ENCODE measurements at regions not wholly inside any gene's neighbourhood (a gene's known extent, or its start where the extent isn't known, plus 50 kb on each side); places are given as distances from the start of the nearest gene placed in this dataset.

GRCh38 chrY:7942711-7943110 is 1031.2 kb upstream of the AMELY start:
- H3K9ac ChIP-seq (ENCODE audit: low read length), result no peak overlapping the region
- H3K4me1 ChIP-seq (ENCODE audit: low read length), result no peaks in the 10 kb centered on the region
- no peak overlapping the region for H3K4me2 ChIP-seq (ENCODE audit: low read length)
- no peaks in the 10 kb centered on the region for H3K27me3 ChIP-seq (ENCODE audit: low read depth, low read length)
- no peak overlapping the region for H3K27ac ChIP-seq (ENCODE audit: low read length)
- no peak overlapping the region for H3K4me3 ChIP-seq (ENCODE audit: low read length)
- H4K20me1 ChIP-seq (ENCODE audit: insufficient read depth, low read length), result no peaks in the 10 kb centered on the region
- no peaks in the 10 kb centered on the region for H3K36me3 ChIP-seq (replicated peaks; ENCODE audit: low read depth, low read length)
- H3K79me2 ChIP-seq (ENCODE audit: low read length), result no peaks in the 10 kb centered on the region
- no peak overlapping the region for H2AFZ ChIP-seq (ENCODE audit: low read depth, low read length)
- TF ChIP-seq CTCF (IDR thresholded peaks at IDR 0.05; ENCODE audit: low read depth, low read length) (no peak), EZH2phosphoT487 (IDR thresholded peaks at IDR 0.05; ENCODE audit: low read depth) (no peak)
- H3K9me3 ChIP-seq (ENCODE audit: insufficient read depth, low read length), result no peaks in the 10 kb centered on the region

GRCh38 chrY:7941856-7942255 is 1030.3 kb upstream of the AMELY start:
- H3K4me3 ChIP-seq (ENCODE audit: low read length), result no peak overlapping the region

GRCh38 chrY:7938982-7939718 is 1027.6 kb upstream of the AMELY start:
- Histone ChIP-seq H3K27ac (ENCODE audit: low read length) (no peak overlapping the region), H3K9ac (ENCODE audit: low read length) (no peak overlapping the region), H3K4me3 (ENCODE audit: low read length) (no peak overlapping the region), H4K20me1 (ENCODE audit: insufficient read depth, low read length) (no peaks in the 10 kb centered on the region), H2AFZ (ENCODE audit: low read depth, low read length) (no peak overlapping the region), H3K4me2 (ENCODE audit: low read length) (no peak overlapping the region), H3K4me1 (ENCODE audit: low read length) (no peaks in the 10 kb centered on the region), H3K79me2 (ENCODE audit: low read length) (no peaks in the 10 kb centered on the region), H3K36me3 (replicated peaks; ENCODE audit: low read depth, low read length) (no peaks in the 10 kb centered on the region), H3K27me3 (ENCODE audit: low read depth, low read length) (no peaks in the 10 kb centered on the region), H3K9me3 (ENCODE audit: insufficient read depth, low read length) (no peaks in the 10 kb centered on the region)
- no peak for TF ChIP-seq CTCF (IDR thresholded peaks at IDR 0.05; ENCODE audit: low read depth, low read length)
- no peak for TF ChIP-seq EZH2phosphoT487 (IDR thresholded peaks at IDR 0.05; ENCODE audit: low read depth)

More at GRCh38 chrY:7941856-7942255, 1030.3 kb upstream of the AMELY start:
- Histone ChIP-seq H3K4me2 (ENCODE audit: low read length) (no peak overlapping the region), H3K27me3 (ENCODE audit: low read depth, low read length) (no peaks in the 10 kb centered on the region), H3K79me2 (ENCODE audit: low read length) (no peaks in the 10 kb centered on the region), H3K4me1 (ENCODE audit: low read length) (no peaks in the 10 kb centered on the region), H3K9me3 (ENCODE audit: insufficient read depth, low read length) (no peaks in the 10 kb centered on the region), H3K9ac (ENCODE audit: low read length) (no peak overlapping the region), H4K20me1 (ENCODE audit: insufficient read depth, low read length) (no peaks in the 10 kb centered on the region), H3K27ac (ENCODE audit: low read length) (no peak overlapping the region), H2AFZ (ENCODE audit: low read depth, low read length) (no peak overlapping the region), H3K36me3 (replicated peaks; ENCODE audit: low read depth, low read length) (no peaks in the 10 kb centered on the region)
- TF ChIP-seq CTCF (IDR thresholded peaks at IDR 0.05; ENCODE audit: low read depth, low read length) (no peak), EZH2phosphoT487 (IDR thresholded peaks at IDR 0.05; ENCODE audit: low read depth) (no peak)

- Histone ChIP-seq H3K79me2 (ENCODE audit: low read length) (no peaks in the 10 kb centered on the region), H3K27me3 (ENCODE audit: low read depth, low read length) (no peaks in the 10 kb centered on the region), H4K20me1 (ENCODE audit: insufficient read depth, low read length) (no peaks in the 10 kb centered on the region), H3K9me3 (ENCODE audit: insufficient read depth, low read length) (no peaks in the 10 kb centered on the region), H3K4me1 (ENCODE audit: low read length) (no peaks in the 10 kb centered on the region), H3K4me2 (ENCODE audit: low read length) (no peak overlapping the region), H3K9ac (ENCODE audit: low read length) (no peak overlapping the region), H3K27ac (ENCODE audit: low read length) (no peak overlapping the region), H3K4me3 (ENCODE audit: low read length) (no peak overlapping the region), H3K36me3 (replicated peaks; ENCODE audit: low read depth, low read length) (no peaks in the 10 kb centered on the region), H2AFZ (ENCODE audit: low read depth, low read length) (no peak overlapping the region)
- no peak for TF ChIP-seq EZH2phosphoT487 (IDR thresholded peaks at IDR 0.05; ENCODE audit: low read depth)
- no peak for TF ChIP-seq CTCF (IDR thresholded peaks at IDR 0.05; ENCODE audit: low read depth, low read length)
These were observed 1025.3 kb upstream of the AMELY start for GRCh38 chrY:7936831-7937230.

All from OCI-LY3 (cell line).